ENCODE measurements at regions not wholly inside any gene's neighbourhood (a gene's known extent, or its start where the extent isn't known, plus 50 kb on each side); places are given as distances from the start of the nearest gene placed in this dataset.

GRCh38 chr3:72151465-72152238, 366.7 kb upstream of the PROK2 start:
- TF ChIP-seq POLR2A (IDR thresholded peaks at IDR 0.05), result no peak
- TF ChIP-seq CTCF (IDR thresholded peaks at IDR 0.05), result peak in 3 of 4 donors; percentile 19 to 36 (median 30)
- Histone ChIP-seq H3K27me3 (no peaks in the 10 kb centered on the region), H3K27ac (peak overlapping the region; percentile 69 to 87 (median 76)), H3K4me1 (peaks cover 0 to 61% (median 25%) of the 10 kb centered on the region in 4 donors), H3K36me3 (no peaks in the 10 kb centered on the region), H3K4me3 (peak overlapping the region; percentile 19 to 46 (median 37)), H3K9me3 (no peaks in the 10 kb centered on the region)
- intact Hi-C loops (cut with DNase I), result no loop called here
- WGBS (ENCODE audit: insufficient coverage, low coverage, low lambda C conversion rate, missing lambda C conversion rate), result 24% methylated on average over 7 of the region's 9 CpGs
- DNase-seq, result peak in 1 of 3 donors; percentile 75
- ATAC-seq, result peak; percentile 13 to 41 (median 38)

- Histone ChIP-seq H3K4me1 (peaks cover 0 to 54% (median 23%) of the 10 kb centered on the region in 4 donors), H3K27ac (peak overlapping the region; percentile 69 to 87 (median 86)), H3K4me3 (peak overlapping the region; percentile 19 to 46 (median 37)), H3K36me3 (no peaks in the 10 kb centered on the region), H3K9me3 (no peaks in the 10 kb centered on the region), H3K27me3 (no peaks in the 10 kb centered on the region)
- intact Hi-C loops (cut with DNase I), result no loop called here
- DNase-seq (peak; percentile 62 to 85 (median 77)), ATAC-seq (peak; percentile 55 to 75 (median 66))
- WGBS (ENCODE audit: insufficient coverage, low coverage, low lambda C conversion rate, missing lambda C conversion rate), result 22% methylated on average over 4 of the region's 6 CpGs
- TF ChIP-seq POLR2A (IDR thresholded peaks at IDR 0.05) (peak; percentile 78), CTCF (IDR thresholded peaks at IDR 0.05) (no peak)
Observed at GRCh38 chr3:72150634-72151412, 365.9 kb upstream of the PROK2 start.

- H3K27ac ChIP-seq, result peak overlapping the region in 2 of 3 donors; percentile 86 to 87
- no peaks in the 10 kb centered on the region for H3K27me3 ChIP-seq
- intact Hi-C loops (cut with DNase I), result no loop called here
- H3K4me3 ChIP-seq, result no peak overlapping the region
- no peaks in the 10 kb centered on the region for H3K9me3 ChIP-seq
- WGBS (ENCODE audit: insufficient coverage, low coverage, low lambda C conversion rate, missing lambda C conversion rate), result 96% methylated on average over 7 of the region's 8 CpGs
- H3K4me1 ChIP-seq, result peaks cover 0 to 52% (median 23%) of the 10 kb centered on the region in 4 donors
- no peaks in the 10 kb centered on the region for H3K36me3 ChIP-seq
- TF ChIP-seq POLR2A (IDR thresholded peaks at IDR 0.05) (no peak), CTCF (IDR thresholded peaks at IDR 0.05) (no peak)
- ATAC-seq, result no peak
- no peak for DNase-seq
Observed at GRCh38 chr3:72149645-72150300, 364.8 kb upstream of the PROK2 start.

GRCh38 chr3:72147600-72147999, 362.7 kb upstream of the PROK2 start:
- intact Hi-C loops (cut with DNase I), result no loop called here
- Histone ChIP-seq H3K27ac (no peak overlapping the region), H3K27me3 (no peaks in the 10 kb centered on the region), H3K9me3 (no peaks in the 10 kb centered on the region), H3K4me1 (peaks cover 0 to 42% (median 20%) of the 10 kb centered on the region in 4 donors), H3K36me3 (no peaks in the 10 kb centered on the region), H3K4me3 (no peak overlapping the region)
- TF ChIP-seq CTCF (IDR thresholded peaks at IDR 0.05) (no peak), POLR2A (IDR thresholded peaks at IDR 0.05) (no peak)
- DNase-seq, result no peak
- no CpG with 5 or more reads among the region's 3 CpGs for WGBS (ENCODE audit: insufficient coverage, low coverage, low lambda C conversion rate, missing lambda C conversion rate)
- no peak for ATAC-seq

All from right lobe of liver (tissue), 6 donors.